ENCODE measurements at regions not wholly inside any gene's neighbourhood (a gene's known extent, or its start where the extent isn't known, plus 50 kb on each side); places are given as distances from the start of the nearest gene placed in this dataset.
"Not testable (repeated sequence)": the region's sequence is repeated elsewhere in the genome, so short reads cannot be mapped to it uniquely, and the experiment has no call there.

DNA sequence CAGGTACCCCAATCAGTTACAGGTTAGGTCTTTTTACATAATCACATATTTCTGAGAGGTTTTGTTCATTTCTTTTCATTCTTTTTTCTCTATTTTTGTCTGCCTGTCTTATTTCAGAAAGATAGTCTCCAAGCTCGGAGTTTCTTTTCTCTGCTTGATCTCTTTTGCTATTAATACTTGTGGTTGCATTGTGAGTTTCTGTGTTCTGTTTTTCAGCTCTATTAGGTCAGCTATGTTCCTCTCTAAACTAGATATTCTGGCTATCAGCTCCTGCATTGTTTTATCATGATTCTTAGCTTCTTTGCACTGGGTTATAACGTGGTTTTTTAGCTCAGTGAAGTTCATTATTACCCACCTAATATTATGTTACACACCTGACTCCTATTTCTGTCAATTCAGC lies 914.1 kb downstream of the TRHDE start:
- DNase-seq (ENCODE audit: low read depth) = no peak

DNA sequence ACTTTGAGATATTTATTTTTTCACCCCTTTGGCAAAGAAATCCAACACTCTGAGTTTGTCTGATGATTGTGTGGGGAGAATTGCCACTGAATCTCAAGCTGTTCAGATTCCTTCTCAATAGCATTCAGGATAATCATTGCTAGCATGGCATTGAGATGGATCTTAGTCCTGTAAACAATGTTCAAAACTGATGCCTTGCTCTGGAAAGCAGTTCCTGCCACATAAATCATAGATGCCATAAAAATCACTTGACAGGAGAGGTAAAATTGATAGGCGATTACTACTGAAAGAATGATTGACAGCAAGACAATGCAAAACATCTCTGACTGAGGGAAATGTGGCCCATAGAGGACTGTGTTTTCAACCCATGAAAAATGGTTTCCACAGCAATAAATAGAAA lies 915.6 kb downstream of the TRHDE start:
- DNase-seq (ENCODE audit: low read depth) = no peak

DNA sequence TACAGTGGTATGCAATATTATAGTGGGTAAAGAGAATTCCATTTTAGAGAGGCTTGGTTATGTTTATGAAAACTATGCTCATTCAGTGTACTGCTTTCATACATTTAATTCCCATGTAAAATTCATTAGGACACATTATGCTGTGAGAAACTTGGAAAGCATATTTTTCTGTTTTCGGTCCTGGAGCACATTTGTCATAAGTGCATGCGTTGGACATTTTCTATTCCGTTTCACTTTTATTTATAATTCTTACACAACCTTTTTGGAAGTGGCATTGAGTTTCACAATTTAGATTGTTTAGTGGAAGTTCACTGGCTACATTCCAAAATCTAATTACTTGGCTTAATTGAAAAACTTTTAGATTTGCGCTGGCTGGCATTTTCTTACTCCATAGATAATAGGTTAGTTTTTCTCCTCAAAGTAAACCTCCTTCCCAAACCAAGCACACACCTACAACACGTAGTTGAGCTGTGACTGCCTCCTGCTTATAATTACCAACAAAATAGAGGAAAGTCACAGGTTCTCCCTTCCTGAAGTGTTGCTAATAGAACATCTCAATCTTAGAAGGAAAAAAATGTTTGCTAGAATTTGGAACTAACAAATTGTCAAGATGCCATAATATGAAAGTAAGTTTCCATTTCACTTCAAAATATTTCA lies 938.5 kb downstream of the TRHDE start:
- DNase-seq (ENCODE audit: low read depth) = no peak

DNA sequence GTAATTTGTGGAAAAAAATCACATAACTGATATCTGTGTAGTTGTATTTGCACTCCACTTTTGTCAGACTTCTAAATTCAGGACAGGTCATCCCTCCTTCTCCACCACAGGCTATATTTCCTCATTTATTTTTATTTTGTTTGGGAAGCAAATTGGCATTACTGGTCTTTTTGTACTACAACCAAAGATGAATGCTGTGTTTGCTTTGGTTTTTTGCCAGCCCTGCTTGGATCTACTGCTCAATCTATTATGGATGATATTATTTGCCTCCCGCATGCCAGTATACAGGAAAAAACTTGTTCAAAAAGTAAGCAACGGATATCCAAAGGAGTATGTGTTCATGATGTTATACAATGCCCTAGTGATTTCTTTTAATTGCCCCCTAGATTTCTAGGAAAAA lies 948.8 kb downstream of the TRHDE start:
- no peak for DNase-seq (ENCODE audit: low read depth)

- DNase-seq (ENCODE audit: low read depth) = no peak
Observed at GRCh38 chr12:73221398-73221797, 949.2 kb downstream of the TRHDE start.

DNA sequence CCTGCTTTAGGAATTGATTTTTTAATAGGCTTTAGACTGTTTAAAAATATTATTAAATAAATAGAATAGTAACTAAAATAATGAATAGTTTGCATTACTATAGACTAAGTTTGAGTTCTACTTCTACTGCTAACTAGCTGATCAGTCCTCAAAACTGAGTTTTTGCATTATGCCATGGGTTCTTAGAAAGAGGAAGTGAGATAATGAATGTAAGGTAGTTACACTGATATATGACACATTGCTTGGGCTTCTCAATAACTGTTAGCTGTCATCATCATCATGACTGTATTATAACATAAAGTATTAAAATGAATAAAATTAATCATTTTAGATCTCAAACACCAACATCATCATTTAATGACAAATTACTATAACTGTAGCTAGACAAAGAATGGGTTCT lies 949.7 kb downstream of the TRHDE start:
- no peak for DNase-seq (ENCODE audit: low read depth)

DNA sequence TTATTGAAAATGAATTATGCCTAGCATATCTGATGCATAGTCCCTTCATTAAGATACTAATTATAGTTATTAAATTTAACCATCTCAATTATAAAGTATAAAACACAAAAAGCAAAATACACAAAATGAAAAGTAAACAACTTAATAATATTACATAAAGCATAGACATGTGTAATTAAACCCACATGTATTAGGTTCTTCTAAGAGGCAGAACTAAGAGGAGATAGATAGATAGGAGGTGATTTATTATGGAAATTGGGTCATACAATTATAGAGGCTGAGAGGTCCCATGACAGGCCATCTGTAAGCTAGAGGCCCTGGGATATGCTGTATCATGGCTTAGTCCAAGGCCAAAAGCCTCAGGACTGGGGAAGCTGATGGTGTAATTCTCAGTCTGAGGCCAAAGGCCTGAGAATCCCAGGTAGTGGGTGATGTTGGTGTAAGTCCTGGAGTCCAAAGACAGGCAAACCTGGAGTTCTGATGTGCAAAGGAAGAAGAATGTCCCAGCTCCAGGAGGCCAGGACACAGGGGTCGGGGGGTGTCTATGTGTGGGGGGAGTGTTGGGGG lies 953.3 kb downstream of the TRHDE start:
- DNase-seq (ENCODE audit: low read depth) = no peak

DNA sequence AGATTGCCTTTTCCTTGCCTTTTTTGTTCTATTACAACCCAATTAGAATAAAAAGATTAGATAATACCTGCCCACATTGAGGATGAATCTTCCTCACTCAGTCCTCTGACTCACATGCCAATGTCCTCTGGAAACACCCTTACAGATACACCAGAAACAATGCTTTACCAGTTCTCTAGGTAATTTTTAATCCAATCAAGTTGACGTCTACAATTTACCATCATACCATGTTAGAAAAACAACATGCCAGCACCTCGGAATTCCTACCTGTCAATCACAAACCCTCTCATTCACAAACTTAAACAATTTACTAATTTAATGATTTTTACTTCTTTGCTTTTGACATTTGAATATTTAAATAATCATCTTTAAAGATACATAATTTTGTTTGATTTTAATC lies 953.8 kb downstream of the TRHDE start:
- no peak for DNase-seq (ENCODE audit: low read depth)

DNA sequence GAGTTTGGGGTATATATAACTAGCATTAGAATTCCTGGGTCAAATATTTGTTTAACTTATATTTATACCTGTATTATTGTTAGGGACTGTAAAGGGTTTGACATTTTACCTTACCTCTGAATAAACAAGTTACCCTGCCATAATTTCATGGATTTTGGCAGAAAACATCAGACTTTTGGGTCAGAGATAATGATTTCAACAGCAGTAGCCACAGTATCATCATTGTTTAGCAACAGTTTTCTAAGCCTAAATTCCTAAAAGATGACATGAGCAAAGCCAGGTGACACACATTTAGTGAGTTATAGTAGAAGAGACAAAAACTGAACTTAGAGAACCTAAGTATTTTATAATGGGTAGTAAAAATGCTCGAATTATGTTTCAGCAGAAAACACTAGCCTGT lies 954.4 kb downstream of the TRHDE start:
- DNase-seq (ENCODE audit: low read depth) = no peak

GRCh38 chr12:73228828-73229227 lies 956.7 kb downstream of the TRHDE start:
- not testable (repeated sequence) for DNase-seq (ENCODE audit: low read depth)

- DNase-seq (ENCODE audit: low read depth) = no peak
Observed at GRCh38 chr12:73235387-73235786, 963.2 kb downstream of the TRHDE start.

DNA sequence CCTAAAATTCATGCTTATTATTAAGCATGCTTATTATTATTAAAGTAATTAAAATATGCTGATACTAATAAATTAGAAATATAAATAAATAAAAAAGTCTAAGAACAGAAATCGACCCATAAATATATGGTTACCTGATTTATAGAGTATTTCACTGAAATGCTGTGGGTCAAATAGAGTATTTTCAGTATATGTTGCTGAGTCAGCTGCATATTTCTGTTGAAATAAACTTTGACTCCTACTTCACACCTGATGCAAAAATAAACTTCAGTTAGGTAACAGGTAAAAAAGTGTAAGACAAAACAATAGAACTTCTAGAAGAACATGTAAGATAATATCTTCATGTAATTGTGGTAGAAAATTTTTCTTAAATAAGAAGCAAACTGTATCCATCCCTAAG lies 967.9 kb downstream of the TRHDE start:
- DNase-seq (ENCODE audit: low read depth) = no peak

DNA sequence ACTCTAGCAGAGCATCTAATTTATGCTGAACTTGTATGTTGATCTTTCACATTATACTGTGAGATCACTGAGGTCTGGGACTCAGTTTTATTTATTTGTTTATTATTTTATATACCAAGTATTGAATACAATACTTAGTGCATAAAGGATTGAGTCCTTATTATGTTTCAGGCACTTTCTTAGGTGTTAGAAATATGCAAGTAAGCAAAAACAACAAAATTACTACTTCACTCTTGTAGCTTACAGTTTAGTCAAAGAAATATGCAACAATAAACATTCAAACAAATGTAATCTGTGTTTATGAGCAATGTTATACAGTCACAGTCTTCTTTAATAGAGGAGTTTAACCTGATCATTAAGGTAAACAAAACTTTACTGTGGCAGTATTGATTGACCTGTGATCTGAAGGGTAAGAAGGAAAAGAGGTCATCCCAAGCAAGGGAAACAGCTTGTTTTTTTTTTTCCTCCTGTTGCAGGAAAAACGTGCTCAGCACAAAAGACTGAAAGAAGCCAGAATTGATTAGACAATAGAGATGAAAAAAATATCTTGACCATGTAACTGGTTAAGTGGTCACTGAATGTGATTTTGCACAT lies 990.7 kb downstream of the TRHDE start:
- no peak for DNase-seq (ENCODE audit: low read depth)

- DNase-seq (ENCODE audit: low read depth) = no peak
Observed at GRCh38 chr12:73266206-73266605, 994.0 kb downstream of the TRHDE start.

GRCh38 chr12:73274976-73275375 lies 1002.8 kb downstream of the TRHDE start:
- DNase-seq (ENCODE audit: low read depth) = no peak

GRCh38 chr12:73277971-73278370 lies 1005.8 kb downstream of the TRHDE start:
- DNase-seq (ENCODE audit: low read depth) = no peak

DNA sequence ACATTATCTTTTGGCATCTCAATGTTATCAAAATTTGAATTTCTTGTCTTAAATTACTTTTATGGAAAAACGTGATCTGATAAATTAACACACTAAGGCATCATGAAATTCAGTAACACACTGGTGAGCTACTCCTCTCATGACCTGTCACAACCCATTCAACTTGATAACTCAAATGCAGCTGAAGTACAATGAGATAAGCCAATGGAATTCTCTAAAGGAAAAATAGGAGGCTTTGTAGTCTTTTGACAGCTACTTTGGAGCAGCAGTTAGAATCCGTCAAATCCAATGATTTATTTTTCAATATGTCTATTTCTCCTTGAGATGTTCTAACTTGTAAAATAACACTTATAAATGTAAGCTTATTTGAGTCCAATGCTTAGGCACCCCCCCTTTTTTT lies 1029.4 kb downstream of the TRHDE start:
- DNase-seq (ENCODE audit: low read depth) = no peak

DNA sequence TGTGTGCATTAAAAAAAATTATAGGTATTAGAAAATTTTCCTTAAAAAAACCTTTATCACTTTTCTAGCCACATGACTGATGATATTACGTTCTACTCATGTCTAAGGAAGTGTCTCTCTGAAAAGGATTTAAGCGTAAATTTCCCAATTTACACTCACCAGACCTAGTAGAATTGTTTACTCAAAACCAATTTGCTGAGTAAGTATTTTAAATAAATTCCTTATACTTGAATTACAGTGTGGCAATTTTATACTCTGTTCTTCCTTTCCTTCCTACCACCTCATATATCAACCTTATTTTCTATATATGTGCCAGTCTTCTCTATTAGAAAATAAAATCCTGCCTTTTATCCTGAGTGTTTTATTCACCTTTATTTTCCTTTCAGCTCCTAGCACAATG lies 1035.1 kb downstream of the TRHDE start:
- DNase-seq (ENCODE audit: low read depth) = no peak

GRCh38 chr12:73308079-73308478 lies 1035.9 kb downstream of the TRHDE start:
- DNase-seq (ENCODE audit: low read depth) = no peak

GRCh38 chr12:73308747-73309146 lies 1036.6 kb downstream of the TRHDE start:
- no peak for DNase-seq (ENCODE audit: low read depth)

GRCh38 chr12:73321319-73321718 lies 1049.1 kb downstream of the TRHDE start:
- DNase-seq (ENCODE audit: low read depth) = no peak

DNA sequence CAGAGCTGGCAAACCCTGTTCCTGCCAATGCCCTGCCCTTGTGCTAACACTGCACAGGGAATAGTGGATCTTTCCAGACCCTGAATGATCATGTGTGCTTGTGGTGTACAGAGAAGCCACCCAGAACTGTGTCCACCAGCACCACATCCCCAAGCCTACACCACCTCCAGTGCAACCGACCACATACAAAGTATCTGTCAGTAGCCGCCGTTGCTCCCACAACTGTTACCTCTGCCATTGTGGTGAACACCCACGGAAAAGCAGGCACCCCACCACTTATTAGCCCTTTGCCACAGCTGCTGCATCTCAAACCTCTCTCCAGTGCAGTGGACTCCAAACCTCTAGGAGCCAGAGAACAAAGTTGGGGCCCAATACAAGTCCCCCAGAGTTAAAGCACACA lies 1049.6 kb downstream of the TRHDE start:
- DNase-seq (ENCODE audit: low read depth) = no peak

DNA sequence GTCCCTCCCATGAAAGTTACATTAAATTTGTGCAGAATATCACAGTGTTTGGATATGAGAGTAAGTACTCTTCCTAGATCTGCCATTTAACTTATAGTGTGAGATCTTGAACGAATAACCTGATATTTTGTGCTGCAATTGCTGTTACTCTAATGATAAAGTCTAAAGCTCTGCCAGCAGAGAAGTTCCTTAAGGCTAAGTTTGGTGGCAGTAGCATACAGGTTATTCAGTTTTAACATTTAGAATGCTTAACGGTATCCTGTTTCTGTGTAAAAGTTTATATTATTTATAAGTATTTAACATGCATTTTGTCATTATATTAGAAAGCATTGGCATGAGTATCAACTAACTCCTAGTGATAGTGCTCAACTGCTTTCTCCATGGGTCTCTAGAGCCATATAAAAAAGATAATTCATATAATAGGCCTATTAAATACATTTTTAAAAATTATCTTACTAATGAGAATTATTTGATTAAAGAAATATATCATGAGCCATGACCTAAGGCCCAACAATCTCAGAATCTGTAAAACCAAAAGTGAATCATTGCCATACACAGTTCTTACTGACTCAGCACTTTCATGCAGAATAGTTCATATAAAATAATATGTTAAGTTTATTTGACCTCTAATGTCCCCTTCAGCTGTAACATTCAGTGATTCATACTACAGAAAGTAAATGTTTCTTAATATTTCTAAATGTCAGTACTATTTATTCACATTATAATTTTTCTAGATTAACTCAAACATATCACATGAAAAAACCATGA lies 1058.6 kb downstream of the TRHDE start:
- no peak for DNase-seq (ENCODE audit: low read depth)

All from forelimb muscle (tissue), 1 donor.